HepG2 (cell line): ENCODE measurements at regions not wholly inside any gene's neighbourhood (a gene's known extent, or its start where the extent isn't known, plus 50 kb on each side); places are given as distances from the start of the nearest gene placed in this dataset.

Experiments
- ATAC-seq: fragments of 200-7000 bp; cut with Tn5 transposase; 3 replicates; pipeline ENCODE4 v1.9.1; 2020; ENCODE audit warnings: mild to moderate bottlenecking, moderate library complexity
- BruUV-seq: library from RNA; stranded (reverse); fragments of 400-500 nt; replicated peaks from 2 replicates; lab custom pipeline; 2021; lab: Mats Ljungman, UMichigan
- CTCF ChIA-PET: fragments of 300-600 bp; formaldehyde crosslinking; extraction: SDS; loops from one replicate; lab custom pipeline; 2021; ENCODE audit warnings: low total read pairs, inconsistent platforms, low intra/inter-chr PET ratio; lab: Yijun Ruan, JAX
- POLR2A ChIA-PET: fragments of 350-600 bp; sonication (Branson Sonifier 250); formaldehyde crosslinking; loops from one replicate; lab custom pipeline; 2020; ENCODE audit warnings: antibody characterized with exemption, inconsistent platforms; lab: Yijun Ruan, JAX
- DNase-seq: peaks from one replicate; pipeline ENCODE4 v3.0.0-alpha.2; 2015; ENCODE audit warnings: low spot score
- FAIRE-seq: peaks from 3 replicates; lab custom pipeline; 2011; peaks lifted over from hg19 to GRCh38; lab: Jason Lieb, UNC
- H2AFZ ChIP-seq: one replicate; pipeline ENCODE4 v1.6.1; 2011; ENCODE audit warnings: low read length, inconsistent platforms
- H3K27ac ChIP-seq: fragments of 300-600 bp; 3 replicates; pipeline ENCODE4 v1.8.0; 2011; ENCODE audit warnings: mixed run types, mild to moderate bottlenecking, mixed read lengths, low read length, inconsistent platforms; ENCODE audit not compliant: insufficient read depth; ENCODE audit errors: extremely low read length
- H3K27me3 ChIP-seq, 2 experiments: fragments of 200-600 bp in 1 of 2; 2 replicates in 1 of 2; 3 replicates in 1 of 2; pipeline versions ENCODE4 v1.6.0 to v1.8.0; 2011; ENCODE audit warnings: low read length in 2 of 2, mild to moderate bottlenecking in 2 of 2, moderate library complexity in 2 of 2, inconsistent platforms in 1 of 2; ENCODE audit not compliant: insufficient read depth in 2 of 2, control insufficient read depth in 1 of 2
- H3K36me3 ChIP-seq, 2 experiments: fragments of 200-600 bp in 1 of 2; replicated peaks in 1 of 2; 2 replicates in 1 of 2; 3 replicates in 1 of 2; pipeline versions ENCODE4 v1.5.1 to v1.8.0; 2011; ENCODE audit warnings: low read length in 2 of 2, inconsistent platforms in 1 of 2; ENCODE audit not compliant: insufficient read depth in 2 of 2, control insufficient read depth in 1 of 2
- H3K4me1 ChIP-seq: 2 replicates; pipeline ENCODE4 v1.5.1; 2012; ENCODE audit warnings: low read length, inconsistent platforms; ENCODE audit not compliant: insufficient read depth
- H3K4me2 ChIP-seq: 2 replicates; pipeline ENCODE4 v1.6.0; 2011; ENCODE audit warnings: low read depth, low read length, inconsistent platforms
- H3K4me3 ChIP-seq, 3 experiments: fragments of 200-600 bp in 1 of 3; sonication (generic), shearing (Covaris generic) in 1 of 3; replicated peaks in 1 of 3; 2 replicates each; pipeline ENCODE4 v1.5.1; 2011 to 2016; ENCODE audit warnings: low read length in 3 of 3, inconsistent platforms in 2 of 3, low read depth in 2 of 3, mild to moderate bottlenecking in 2 of 3, control low read depth in 1 of 3, mixed read lengths in 1 of 3; ENCODE audit not compliant: insufficient read depth in 1 of 3
- H3K79me2 ChIP-seq: one replicate; pipeline ENCODE4 v1.6.1; 2011; ENCODE audit warnings: low read length, inconsistent platforms; ENCODE audit not compliant: insufficient read depth
- H3K9ac ChIP-seq: 2 replicates; pipeline ENCODE4 v1.6.0; 2011; ENCODE audit warnings: mild to moderate bottlenecking, low read depth, low read length, inconsistent platforms; ENCODE audit not compliant: insufficient read depth
- H3K9me3 ChIP-seq: 2 replicates; pipeline ENCODE4 v1.5.1; 2012; ENCODE audit warnings: mild to moderate bottlenecking, low read length
- H4K20me1 ChIP-seq: 2 replicates; pipeline ENCODE4 v1.6.0; 2011; ENCODE audit warnings: inconsistent platforms, mild to moderate bottlenecking, low read length, moderate library complexity; ENCODE audit not compliant: insufficient read depth
- HES4 ChIP-seq: sonication (generic); formaldehyde crosslinking; IDR thresholded peaks from 2 replicates; pipeline ENCODE4 v1.9.0; 2021; ENCODE audit warnings: mild to moderate bottlenecking, missing genetic modification reagents, borderline replicate concordance
- HNF4A ChIP-seq: sonication (generic); formaldehyde crosslinking; IDR thresholded peaks from 2 replicates; pipeline ENCODE4 v1.4.0; 2020; ENCODE audit warnings: missing genetic modification reagents
- HNF4G ChIP-seq, 2 experiments: sonication (generic) in 1 of 2; formaldehyde crosslinking in 1 of 2; IDR thresholded peaks; 2 replicates each; pipeline versions ENCODE4 v1.4.0 to v1.6.1; 2011 to 2020; ENCODE audit warnings: borderline replicate concordance in 2 of 2, low read depth in 2 of 2, mild to moderate bottlenecking in 2 of 2, low read length in 1 of 2, missing genetic modification reagents in 1 of 2, moderate library complexity in 1 of 2
- KLF11 ChIP-seq: IDR thresholded peaks from 2 replicates; pipeline ENCODE4 v1.6.1; 2016; ENCODE audit warnings: missing compliant biosample characterization
- MLXIP ChIP-seq: sonication (generic); formaldehyde crosslinking; IDR thresholded peaks from 2 replicates; pipeline ENCODE4 v1.9.0; 2021; ENCODE audit warnings: missing genetic modification reagents, borderline replicate concordance
- SYNCRIP ChIP-seq: fragments of 200-400 bp; formaldehyde crosslinking; IDR thresholded peaks from 2 replicates; pipeline ENCODE4 v1.6.1; 2018; ENCODE audit warnings: mild to moderate bottlenecking, low read depth, low read length; ENCODE audit not compliant: insufficient read depth
- WGBS: methylation state at CpG from one replicate; pipeline ENCODE4 v1.1.6; 2017; ENCODE audit warnings: low lambda C conversion rate; 5-methylcytosine and 5-hydroxymethylcytosine counted together
- in situ Hi-C: cut with HindIII; loops from 2 replicates; pipeline ENCODE4 v1.10.0; 2017; ENCODE audit warnings: low pct_unique_long_range_greater_than_20kb; ENCODE audit not compliant: extremely low pct_ligation_motif_present
- intact Hi-C: fragments of 100-400 bp; cut with micrococcal nuclease; formaldehyde crosslinking; loops from one replicate; pipeline ENCODE4 v1.10.0; 2022; ENCODE audit not compliant: unreplicated experiment

GRCh38 chr15:70269991-70270751, 172.5 kb upstream of the TLE3 start (continued):
- TF ChIP-seq MLXIP (CRISPR knock-in tag) (no peak), HES4 (CRISPR knock-in tag) (no peak), SYNCRIP (no peak)

DNA sequence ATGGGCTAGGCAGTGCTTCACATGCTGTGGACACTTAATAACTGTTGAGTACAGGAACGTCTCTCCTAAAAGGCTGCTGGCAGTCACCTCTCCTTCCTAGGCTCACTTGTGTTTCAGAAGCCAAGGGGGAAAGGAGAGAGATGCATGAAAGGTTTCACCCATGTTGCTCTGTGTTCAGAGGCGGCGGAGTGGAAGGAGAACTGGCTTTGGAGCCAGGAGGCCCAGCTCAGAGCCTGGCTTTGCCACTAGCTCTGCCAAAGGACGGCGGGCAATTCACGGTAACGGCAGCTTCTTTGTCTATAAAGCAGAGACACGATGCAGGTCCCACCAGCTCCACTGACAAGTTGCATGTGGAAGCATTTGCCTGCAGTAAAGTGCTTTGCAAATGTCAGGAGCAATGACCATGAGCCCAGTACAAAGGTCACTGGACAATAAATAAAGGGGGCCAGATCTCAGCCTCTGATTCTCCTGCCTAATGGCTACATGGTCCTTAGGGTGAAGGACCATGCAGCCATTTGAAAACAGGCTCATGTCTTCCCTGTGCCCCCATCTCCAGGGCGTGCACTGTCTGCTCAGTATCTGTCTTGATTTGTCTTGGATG, 171.7 kb upstream of the TLE3 start:
- Histone ChIP-seq H3K9me3 (no peaks in the 10 kb centered on the region), H3K9ac (no peak overlapping the region), H3K4me3 (no peak overlapping the region), H3K79me2 (no peaks in the 10 kb centered on the region), H4K20me1 (no peaks in the 10 kb centered on the region; the same call in 1 of the 2 replicates), H3K4me1 (peaks cover 11% of the 10 kb centered on the region), H3K27me3 (peaks cover 1 to 33% of the 10 kb centered on the region in 2 experiments; a peak in 3 of 5 replicates), H3K27ac (no peak overlapping the region), H3K36me3 (no peaks in the 10 kb centered on the region), H2AFZ (no peak overlapping the region), H3K4me2 (no peak overlapping the region)
- WGBS = 35% methylated on average over 8 of the region's 9 CpGs
- intact Hi-C loops = no loop called here
- ChIA-PET POLR2A (no interaction called here), CTCF (no interaction called here)
- no TSS peak for BruUV-seq
- DNase-seq (no peak), FAIRE-seq (no peak), ATAC-seq (no peak)
- TF ChIP-seq KLF11 (CRISPR knock-in tag) (no peak), HNF4G (IDR thresholded peaks at IDR 0.05; ENCODE audit: borderline replicate concordance, low read depth, low read length) (0 out of 2 replicates have a peak, but pooled peaks have one; percentile 20), HNF4G (CRISPR knock-in tag; IDR thresholded peaks at IDR 0.05; ENCODE audit: borderline replicate concordance, low read depth) (no peak), HNF4A (CRISPR knock-in tag) (peak; percentile 24; the same call in 1 of the 2 replicates)
- in situ Hi-C loops = no loop called here
